GM23248 (cell line): ENCODE measurements at regions not wholly inside any gene's neighbourhood (a gene's known extent, or its start where the extent isn't known, plus 50 kb on each side); places are given as distances from the start of the nearest gene placed in this dataset.

Experiments used
- EZH2 ChIP-seq: fragments of 200-600 bp; sonication (generic); IDR thresholded peaks from 2 replicates; pipeline ENCODE4 v1.6.1; 2018; ENCODE audit warnings: antibody characterized with exemption, mild to moderate bottlenecking; ENCODE audit not compliant: insufficient read depth, poor library complexity, severe bottlenecking
- EZH2phosphoT487 ChIP-seq: fragments of 200-600 bp; sonication (generic); IDR thresholded peaks from 2 replicates; pipeline ENCODE4 v1.6.1; 2018; ENCODE audit warnings: antibody characterized with exemption, moderate library complexity, mild to moderate bottlenecking, low read depth; ENCODE audit not compliant: insufficient read depth

DNA sequence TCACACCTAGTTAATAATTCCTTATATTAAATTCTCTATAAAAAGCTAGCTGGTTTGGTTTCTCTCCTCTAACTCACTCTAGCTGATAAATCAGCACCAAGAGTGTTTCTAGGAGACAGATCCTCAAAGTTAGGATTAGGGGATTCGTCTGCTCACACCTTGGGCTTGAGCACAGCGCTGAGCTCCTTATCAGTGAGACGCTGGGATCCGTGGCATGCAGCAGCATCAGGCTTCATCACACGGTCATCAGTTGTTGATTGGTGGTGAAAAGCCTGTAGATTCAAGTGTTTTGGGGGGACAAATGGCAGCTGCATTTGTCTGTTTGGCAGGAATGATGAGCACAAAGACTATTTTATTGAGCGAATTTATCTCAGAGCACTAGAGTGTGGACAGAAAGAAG lies 72.6 kb upstream of the MC2R start:
- no peak for TF ChIP-seq EZH2phosphoT487
- no peak for TF ChIP-seq EZH2
